Urothelium cell line (cell line): ENCODE measurements at regions not wholly inside any gene's neighbourhood (a gene's known extent, or its start where the extent isn't known, plus 50 kb on each side); places are given as distances from the start of the nearest gene placed in this dataset.

Experiments
- DNase-seq: peaks from one replicate; pipeline ENCODE4 v3.0.0; 2011; ENCODE audit warnings: low spot score, mixed read lengths
- FAIRE-seq: peaks from 2 replicates; lab custom pipeline; 2011; peaks lifted over from hg19 to GRCh38; lab: Jason Lieb, UNC

DNA sequence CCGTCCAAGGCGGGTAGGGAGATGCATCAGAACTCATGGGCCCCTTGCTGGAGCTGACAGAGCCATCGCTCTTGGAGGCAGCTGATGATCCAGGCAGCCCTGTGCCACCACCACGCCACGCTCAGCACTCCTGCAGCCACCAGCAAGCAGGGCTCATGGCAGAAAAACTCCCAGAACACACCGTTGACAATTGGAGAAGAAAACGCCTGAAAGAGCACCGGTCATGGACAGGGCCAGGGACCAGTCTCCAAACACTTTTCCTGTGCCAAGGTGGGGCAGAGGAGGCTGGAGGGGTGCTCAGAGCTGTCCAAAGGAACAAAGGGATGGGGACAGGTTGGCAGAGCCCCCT, 132.2 kb downstream of the FOXL1 start:
- DNase-seq (no peak), FAIRE-seq (no peak)

DNA sequence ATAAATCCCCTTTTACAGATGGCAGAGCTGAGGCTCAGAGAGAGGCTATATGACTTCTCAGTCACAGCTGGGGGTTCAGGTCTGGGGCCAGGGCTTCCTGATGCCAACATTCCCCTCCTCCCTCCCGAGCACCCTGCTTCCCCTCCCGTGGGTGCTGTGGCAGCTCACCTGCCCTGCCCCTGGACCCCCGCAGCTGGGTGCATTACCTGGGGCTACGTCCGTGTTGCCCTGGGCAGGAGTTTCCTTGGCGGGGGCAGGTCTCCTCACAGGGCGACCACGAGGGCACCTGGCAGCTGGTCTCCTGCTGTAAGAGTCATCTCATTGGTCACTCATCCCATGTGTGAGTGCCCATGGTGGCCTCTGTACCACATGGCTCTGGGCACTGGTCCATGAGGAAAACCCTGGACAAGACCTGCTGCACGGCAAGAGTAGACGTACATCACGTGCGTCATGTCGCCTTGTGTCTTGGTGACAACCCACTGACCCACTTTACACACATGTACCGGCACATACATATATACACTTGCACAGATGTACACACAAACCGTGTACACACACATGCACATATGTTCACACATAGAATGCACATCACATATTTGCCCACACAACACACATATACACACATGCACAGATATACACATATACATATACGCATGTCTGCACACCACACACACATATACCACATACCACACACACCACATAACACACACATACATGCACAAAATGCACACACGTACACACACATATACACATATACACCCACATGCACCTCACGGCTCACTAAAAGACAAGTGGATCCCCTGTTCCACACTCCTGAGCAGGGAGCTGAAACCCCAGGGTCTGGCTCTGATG, 134.0 kb downstream of the FOXL1 start:
- FAIRE-seq (peak; percentile 69), DNase-seq (no peak)

DNA sequence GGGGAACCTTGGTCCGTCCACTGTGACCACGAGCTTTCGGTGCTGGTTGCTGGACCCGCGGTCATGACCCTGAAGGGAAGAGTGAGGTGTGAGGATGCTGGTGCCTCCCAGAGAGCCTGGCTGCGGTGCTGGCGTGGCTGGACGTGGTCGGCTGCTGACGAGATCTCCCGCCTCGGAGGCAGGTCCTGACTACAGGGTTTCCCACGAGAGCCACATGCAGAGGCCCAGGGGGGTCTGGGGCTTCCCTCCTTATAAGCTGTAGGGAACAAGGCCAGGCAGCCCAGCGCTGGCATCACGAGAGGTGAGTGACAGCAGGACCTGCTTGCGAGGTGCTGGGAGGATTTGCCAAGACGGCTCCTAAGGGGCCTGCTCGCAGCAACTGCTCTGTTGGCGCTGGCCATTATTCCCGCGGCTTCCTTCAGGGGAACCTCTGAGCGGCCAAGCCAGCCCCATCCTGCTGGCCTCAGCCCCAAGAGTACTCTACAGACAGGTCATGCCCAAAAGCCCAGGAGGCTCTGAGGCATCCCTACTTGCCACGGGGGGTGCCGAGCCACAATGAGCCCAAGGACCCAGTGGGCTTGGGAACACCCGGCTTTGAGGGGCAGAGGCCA, 134.8 kb downstream of the FOXL1 start:
- FAIRE-seq (no peak), DNase-seq (no peak)

DNA sequence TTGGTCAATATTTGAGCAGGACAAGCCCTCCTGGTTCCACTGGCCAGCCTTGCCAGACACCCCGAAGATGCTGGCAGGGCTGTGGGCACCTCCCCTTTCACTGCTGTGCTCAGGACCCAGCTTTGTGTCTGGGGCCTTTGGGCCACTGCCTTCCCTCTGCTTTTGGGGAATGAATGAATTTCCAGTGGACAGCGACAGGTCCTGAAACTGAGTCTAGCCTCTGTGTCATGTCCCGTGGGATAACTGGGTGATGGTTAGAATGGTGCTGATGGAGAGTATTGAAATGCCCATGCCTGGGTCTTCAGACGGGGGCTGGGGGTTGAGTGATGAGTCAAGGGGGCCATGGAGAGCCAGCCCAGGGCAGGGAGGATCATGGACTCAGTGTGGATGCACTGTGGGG, 135.8 kb downstream of the FOXL1 start:
- DNase-seq, result peak; percentile 20
- no peak for FAIRE-seq

DNA sequence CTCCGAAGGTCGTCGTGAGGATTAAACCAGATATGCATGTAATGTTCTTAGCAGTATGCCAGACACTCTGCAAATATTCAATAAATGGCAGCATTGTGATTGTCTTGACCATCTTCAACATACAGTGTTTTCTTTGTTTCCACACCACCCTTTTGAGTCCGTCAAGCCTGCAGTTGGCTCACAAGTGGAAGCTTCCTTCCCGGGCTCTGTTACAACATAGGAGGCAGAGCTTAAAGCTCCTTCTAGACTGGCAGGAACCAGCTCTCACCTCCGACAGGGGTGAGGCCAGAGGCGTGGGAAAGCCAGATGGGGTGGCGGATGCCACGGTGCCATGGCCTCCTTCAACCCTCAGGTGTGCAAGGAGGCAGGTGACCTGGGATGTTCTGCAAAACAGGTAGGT, 138.3 kb downstream of the FOXL1 start:
- FAIRE-seq (no peak), DNase-seq (no peak)

DNA sequence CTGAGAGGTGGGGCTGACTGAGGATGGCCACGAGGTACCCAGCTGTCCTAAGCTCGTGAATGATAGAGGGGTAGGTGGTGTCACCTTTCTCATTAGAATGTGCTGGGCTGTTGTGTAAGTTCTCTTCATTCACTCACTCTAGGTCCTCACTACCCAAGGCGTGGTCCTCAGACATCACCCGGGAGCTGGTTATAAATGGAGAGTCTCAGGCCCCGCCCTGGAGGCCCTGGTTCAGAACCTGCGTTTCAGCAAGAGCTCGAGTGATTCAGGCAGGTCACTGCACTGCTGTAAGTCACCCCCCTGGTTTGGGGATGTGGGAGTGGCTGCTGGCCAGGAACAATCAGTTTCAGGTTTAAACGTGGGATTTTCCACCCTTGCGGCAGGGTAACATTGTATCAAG, 139.8 kb downstream of the FOXL1 start:
- peak; percentile 17 for DNase-seq
- FAIRE-seq, result no peak

DNA sequence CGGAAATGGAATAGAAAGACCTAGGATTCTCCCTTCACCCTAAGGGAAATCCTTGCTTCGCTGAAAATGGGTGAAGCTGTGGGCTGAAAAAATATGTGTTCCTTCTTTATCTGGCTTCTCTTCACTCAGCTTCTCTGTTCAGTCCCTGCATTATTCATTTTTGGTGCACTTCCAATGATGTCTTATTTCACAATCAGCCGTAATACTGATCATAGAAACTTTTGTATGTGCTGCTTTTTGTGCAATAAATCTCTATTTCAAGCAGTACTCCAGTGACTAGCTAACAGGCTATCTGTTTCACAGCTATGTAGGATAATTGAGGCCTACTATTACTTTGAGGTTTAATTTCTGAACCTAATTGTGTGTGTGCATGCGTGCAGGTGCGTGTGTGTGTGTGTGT, 144.6 kb downstream of the FOXL1 start:
- no peak for FAIRE-seq

DNA sequence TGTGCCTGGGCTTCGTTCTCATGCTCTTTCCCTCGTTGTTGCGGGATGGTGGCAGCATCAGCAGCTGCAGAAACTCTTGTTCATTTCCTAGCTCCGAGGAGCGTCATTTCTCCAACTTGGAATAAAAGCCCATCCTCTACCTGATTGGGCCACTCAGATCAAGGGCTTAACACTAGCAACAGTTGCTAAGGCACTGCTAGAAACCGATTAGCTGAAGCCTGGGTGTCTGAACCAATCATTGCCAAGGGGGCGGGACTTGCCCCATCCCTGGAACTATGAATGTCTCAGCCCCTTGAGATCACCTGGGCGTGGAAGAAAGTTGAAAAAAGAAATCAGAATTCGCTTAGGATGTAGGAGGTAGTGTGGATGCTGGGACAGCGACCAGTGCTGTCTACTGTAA, 145.3 kb downstream of the FOXL1 start:
- DNase-seq (no peak), FAIRE-seq (no peak)

More for the DNA sequence above, 144.6 kb downstream of the FOXL1 start:
- DNase-seq, result no peak

DNA sequence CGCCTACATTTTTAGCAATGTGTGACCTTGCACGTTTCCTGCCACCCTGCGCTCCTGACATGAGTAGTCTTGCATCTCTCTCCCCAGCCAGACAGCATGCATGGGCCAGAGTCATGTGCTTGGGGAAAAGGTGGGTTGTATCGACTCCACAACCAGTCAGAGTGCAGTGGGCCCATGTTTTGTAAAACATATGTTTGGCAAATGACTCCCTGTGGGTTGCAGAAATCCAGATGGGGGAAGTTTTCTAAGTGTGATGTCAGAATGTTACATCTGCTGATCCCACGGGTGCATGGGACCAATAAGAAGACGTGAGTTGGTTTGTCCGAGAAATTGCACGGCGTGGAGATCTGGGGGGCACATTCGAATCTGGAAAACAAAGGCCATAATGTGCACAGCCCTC, 147.1 kb downstream of the FOXL1 start:
- DNase-seq (no peak), FAIRE-seq (no peak)

DNA sequence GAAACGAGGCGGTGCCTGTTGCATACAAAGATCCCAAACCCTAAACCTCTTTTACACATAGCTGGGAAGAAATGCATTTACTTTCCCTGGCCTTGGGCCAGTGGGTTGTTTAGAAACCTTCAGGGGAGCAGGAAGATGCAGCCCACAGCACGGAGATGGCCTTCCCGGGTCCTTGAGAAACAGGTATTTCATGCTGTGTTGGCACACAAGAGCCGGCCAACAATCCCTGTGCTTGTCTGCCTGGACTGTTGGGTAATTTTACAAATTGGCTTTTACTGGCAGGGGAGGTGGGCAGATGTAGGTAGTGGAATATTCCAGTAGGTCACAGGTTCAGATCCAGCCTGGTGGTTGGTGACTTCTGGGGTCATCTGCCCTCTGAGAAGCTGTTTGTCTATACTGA, 148.0 kb downstream of the FOXL1 start:
- DNase-seq (no peak), FAIRE-seq (no peak)

DNA sequence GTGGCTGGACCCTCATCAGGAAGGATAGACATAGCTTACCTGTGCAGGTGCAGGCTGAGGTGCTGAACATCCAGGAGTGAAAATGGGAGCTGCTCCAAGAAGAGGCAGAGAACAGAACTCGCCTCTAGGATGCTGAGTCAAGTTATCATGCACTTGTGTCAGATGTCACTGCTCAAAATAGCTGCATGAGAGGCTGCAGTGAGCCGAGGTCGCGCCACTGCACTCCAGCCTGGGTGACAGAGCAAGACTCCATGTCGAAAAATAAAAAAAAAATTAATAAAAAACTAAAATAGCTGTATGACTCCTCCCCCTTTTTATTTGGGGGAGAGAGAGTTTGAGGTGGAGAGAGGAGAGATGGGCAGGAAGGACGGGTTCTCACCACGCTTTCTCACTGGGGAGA, 148.8 kb downstream of the FOXL1 start:
- DNase-seq (no peak), FAIRE-seq (no peak)

DNA sequence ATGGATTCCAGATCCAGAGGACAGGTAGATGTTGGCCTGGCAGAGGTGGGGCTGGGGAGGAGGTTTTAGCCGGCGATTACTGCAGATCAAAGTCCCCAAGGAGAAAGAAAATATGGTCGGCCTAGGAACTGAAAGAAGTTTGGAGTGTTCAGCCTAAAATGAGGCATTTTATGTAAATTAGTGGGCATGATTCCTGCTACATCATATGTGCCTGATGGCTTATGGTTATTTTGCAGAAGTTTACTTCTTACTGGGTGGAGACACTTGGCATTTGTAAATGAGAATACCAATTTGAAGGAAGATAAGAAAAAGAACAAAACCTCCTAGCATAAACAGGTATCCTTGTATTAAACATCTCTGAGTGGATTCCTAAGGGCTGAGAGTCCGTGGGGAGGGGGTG, 149.3 kb downstream of the FOXL1 start:
- DNase-seq (no peak), FAIRE-seq (no peak)

DNA sequence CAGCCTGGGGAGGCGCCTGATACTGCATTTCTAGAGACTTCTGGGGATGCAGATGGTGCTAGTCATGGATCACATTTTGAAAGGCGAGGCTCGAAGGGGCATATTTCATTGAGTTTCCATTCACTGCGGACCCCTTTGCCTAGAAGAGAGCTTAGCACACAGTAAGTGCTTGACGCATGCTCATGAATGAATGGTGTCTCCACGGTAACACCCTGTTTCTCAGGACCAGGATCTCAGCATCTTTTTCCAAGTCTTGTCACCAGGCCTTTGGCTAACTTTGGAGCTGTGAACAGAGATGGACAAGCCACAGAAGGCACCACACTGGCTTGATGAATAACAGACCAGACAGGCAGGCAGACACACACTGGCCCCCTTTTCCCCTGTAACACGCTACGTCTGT, 151.3 kb downstream of the FOXL1 start:
- no peak for FAIRE-seq
- no peak for DNase-seq

DNA sequence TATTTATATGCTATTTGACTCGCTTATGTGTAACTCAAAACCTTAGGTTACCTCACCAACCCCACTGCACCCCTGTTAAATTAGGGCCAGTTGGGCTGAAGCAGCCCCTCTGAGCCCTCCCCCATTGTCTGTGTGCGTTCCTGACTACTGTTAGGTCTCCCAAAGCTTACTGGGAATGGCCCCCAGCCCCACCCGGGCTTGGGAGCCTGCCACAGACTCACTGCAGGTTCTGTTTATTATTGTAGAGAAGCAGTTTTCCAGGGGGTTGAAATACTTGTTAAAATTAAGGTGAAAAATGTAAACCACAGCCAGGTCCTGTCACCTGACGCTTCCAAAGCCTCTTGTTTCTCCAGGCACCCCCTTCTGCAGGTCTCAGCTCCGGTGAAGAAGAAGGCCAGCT, 151.7 kb downstream of the FOXL1 start:
- no peak for FAIRE-seq
- no peak for DNase-seq

DNA sequence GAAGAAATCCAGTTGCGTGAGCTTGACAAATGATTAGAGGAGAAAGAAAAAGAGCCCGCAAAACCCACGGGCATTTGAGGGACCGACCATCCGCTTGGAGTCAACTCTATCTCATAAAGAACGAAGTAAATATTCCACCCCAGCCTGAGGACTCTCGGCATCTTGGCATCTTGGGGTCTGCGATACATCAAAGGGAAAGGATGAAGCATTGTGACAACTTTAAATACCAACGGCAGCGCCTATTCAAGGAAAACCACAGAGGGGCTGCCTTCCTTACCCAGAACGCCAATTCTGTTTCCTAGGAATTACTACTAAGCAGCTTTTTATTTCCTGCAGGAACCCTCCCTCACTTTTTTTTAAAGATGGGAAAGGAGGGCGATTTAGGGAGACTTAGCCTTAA, 152.2 kb downstream of the FOXL1 start:
- DNase-seq (no peak), FAIRE-seq (no peak)

DNA sequence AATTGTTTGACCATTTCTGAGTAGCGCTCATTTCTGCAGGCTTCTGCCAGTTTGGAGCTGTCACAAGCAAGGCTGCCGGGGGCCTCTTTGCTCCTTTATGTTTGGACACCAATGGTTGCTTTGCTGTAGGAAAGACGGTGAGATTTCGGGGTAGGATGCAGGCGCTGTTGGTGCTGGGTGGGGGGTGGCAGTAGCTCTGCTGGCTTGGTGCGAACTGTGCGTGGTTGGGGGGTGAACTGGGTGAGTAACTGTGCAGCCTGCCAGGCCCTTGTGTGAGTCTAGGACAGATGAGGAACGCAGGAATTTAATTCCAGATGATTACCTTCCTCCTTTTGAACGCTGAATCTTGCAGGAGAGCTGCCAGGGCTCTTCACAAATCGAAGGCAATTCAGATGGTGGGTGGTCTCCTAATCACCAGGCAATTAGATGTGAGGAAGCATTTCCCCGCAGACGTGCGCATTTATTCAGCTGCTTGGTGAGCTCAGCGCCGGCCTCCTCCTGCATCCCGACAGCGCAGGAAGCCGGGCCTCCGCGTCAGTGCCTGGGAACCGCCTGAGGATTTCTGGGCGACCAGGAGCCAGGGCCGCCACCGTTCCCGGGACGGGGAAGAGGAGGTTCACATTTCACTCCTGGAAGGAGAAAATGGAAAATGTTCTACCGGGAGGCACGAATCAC, 154.4 kb downstream of the FOXL1 start:
- DNase-seq (no peak), FAIRE-seq (no peak)

DNA sequence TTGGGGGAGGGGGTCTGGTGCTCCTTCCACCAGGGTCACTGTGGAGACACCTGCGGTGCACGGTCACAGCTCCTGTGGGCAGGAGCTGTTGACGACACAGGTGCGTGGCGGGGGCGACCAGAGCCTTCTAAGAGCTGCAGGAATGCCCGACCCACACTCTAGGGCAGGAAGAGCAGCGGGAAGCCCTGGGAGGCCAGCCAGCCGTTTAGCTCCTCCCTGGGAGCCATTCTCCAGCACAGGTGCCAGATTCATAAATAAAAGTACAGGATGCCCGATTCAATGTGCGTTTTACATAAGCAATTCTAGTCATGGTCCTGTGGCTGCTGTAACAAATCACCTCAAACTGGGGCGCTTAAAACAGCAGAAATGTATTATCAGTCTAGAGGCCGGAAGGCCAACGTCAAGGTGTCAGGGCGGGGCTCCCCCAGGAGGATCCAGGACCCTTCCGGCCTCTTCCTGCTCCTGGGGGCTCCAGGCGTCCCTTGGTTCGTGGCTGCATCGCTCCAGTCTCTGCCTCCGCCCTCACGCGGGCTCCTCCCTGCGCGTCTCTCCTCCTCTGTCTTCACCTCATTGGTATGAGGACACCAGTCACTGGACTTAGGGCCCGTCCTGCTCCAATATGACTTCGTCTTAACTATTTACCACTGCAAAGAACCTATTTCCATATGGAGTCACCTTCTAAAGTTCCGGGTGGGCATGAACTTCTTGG, 155.4 kb downstream of the FOXL1 start:
- DNase-seq, result no peak
- no peak for FAIRE-seq

DNA sequence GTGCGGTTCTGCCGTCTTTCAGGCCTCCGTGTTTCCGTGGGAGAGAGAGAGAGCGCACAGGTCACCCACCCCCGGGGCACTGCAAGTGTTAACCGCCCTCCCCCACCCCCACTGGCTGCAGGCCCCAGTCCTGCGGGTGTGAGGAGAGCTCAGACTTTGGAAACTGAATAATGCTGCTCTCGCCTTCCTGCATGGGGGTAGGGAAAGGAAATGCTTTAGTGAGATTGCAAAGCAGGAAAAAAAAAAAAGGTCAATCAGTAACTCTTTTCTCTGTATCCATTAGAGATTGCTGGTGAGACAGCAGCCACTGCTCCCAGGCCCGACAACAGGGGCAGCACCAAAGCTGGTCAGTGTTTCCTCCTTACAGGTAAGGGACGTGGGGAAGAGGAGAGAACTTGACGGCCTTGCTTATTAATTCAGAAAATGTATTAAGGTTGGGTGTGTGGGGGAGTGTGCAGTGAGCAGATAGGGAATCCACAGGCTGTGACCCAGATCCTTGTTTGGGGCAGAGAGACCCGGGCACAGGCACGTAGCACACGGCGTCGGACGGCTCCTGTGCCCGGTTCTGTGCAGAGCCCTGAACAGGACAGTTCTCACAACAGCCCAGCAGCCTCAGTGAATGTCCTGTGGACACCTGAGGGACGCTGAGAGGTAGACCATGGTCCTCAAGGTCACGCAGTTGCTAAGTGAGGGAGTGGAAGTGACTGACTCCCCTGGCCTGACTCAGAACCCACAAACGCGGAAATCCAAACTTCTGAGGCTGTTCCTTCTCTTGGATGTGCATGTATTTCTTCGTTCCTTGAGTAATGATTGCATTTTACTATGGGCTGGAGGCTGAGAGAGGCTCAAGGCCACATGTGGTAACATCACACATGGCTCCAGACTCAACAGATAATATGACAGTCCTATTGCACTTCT, 156.5 kb downstream of the FOXL1 start:
- FAIRE-seq (no peak), DNase-seq (no peak)

DNA sequence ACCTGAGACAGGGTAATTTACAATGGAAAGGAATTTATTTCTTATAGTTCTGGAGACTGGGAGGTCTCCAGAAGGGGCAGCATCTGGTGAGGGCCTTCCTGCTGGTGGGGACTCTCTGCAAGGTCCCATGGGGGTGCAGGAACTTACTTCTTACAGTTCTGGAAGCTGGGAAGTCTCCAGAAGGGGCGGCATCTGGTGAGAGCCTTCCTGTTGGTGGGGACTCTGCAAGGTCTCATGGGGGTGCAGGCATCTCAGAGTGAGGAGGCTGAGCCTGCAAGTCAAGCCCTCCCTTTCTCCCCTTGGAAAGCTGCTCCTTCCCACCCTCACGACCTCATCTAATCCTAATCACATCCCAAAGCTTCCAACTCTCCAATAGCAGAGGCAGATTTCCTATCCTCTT, 157.4 kb downstream of the FOXL1 start:
- no peak for FAIRE-seq

DNA sequence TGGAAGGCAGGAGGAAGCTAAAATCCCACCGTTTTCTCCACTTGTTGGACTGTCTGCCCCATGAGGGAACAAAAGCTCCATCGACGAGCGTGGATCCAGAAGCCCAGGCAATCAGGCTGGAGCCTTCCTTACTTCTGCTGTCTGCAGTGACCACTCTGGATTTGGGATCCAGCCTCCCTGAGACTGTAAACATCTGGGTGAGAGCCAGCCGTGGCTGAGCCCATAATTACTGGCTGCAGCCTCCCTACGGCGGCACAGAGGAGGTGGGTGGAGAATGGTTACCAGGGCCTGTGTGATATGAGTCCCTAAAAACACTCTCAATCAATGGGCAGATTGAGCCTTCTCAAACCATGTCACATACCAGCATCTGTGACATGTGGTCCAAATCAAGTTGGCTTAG, 158.2 kb downstream of the FOXL1 start:
- no peak for DNase-seq
- no peak for FAIRE-seq

More for the DNA sequence above, 157.4 kb downstream of the FOXL1 start:
- DNase-seq, result no peak
